SHP77 treated with DMSO at 0.1 percent for 48 hours (cell line): ENCODE measurements at regions not wholly inside any gene's neighbourhood (a gene's known extent, or its start where the extent isn't known, plus 50 kb on each side); places are given as distances from the start of the nearest gene placed in this dataset.

Experiments
- DNase-seq: peaks from one replicate; lab custom pipeline; 2025; lab: John Stamatoyannopoulos, UW

GRCh38 chr3:43994657-43995546, 246.8 kb upstream of the TOPAZ1 start:
- no peak for DNase-seq

GRCh38 chr3:43995547-43996378, 245.9 kb upstream of the TOPAZ1 start:
- DNase-seq: no peak

DNA sequence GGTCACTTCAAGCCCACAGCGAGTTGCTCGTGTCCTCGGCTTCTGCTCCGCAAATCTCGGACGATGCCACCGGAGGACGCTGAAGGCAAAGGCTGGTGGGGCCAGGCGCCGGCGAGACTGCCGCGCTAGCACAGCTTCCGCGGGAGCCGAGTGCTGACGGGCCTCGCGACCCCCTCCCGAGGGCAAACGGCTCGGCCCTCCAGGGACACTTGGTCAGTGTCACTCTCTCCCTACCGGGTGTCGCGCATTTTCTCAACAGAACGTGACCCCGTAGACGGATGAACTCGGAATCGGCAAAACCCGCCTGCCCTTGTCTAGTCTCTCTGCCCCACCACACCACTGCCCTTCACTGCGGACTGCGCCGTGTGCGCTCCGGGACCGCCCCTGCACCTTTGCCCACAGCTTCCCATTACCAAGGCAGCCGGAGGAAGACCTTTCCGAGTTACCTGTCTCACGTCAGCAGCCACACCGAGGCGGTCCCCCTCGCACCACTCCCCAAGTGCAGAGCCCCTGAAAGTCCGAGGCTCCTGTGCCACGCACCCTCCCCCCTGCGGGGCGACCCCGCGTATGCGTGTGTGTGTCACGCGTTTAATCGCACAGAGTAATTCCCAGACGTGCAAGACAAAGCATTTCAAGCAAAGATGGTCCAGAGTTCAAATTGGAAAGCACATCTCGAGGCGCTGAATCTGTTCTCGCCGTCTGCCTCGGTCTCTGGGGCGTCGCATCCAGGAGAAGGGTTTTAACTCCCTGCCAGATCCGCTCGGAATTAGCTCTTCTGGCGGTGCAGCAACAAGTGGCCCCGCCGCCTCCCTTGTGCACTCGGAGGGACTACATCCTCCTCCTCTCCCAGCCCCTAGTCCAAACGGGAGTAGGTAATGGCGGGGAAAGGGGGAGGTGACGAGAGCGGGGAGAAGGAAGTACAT, 245.0 kb upstream of the TOPAZ1 start:
- no peak for DNase-seq

GRCh38 chr3:43997316-43997715, 244.4 kb upstream of the TOPAZ1 start:
- no peak for DNase-seq

GRCh38 chr3:43997788-43998369, 243.8 kb upstream of the TOPAZ1 start:
- no peak for DNase-seq

GRCh38 chr3:43998370-43998835, 243.3 kb upstream of the TOPAZ1 start:
- no peak for DNase-seq

DNA sequence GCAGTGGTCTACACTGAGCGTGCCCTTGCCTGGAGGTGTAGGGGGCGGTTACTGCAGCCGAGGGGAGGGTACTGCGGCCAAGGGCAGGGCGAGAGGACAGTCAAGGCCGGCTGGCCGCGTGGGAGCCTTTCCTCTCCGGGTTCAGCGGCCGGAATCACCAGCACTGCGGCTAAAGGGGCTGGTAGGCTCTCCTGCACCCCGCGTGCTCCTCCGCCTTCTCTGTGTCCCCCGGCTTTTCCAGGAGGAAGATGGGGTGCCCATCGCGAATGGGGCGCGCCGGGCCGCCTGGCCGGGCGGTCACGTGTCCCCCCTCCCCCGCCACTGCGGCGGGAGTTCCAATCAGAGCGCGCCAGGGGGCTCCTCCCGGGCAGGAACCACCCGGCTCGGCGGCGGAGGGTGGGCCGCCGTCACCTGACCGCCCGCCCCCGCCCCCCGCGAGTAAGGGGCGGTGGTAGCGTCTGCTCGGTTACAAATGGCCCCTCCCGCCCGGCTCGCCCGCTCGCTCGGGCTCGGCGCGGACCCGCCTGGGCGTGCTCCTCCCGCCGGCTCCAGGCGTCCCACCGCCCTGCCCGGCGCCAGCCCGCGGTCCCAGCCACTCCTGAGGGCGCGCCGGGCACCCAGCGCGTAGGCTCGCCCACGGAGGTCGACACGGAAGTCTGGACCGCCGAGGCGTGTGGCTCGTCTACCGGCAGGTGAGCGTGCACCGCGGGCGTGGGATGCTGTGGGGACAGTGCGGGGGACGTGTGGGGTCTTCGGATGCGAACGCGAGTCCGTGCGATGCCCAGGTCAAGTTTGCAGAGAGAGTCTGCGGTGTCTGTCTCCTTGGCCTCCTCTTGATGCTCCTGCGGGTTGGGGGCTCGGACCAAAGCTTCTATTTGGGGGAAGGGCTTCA, 242.6 kb upstream of the TOPAZ1 start:
- no peak for DNase-seq

- DNase-seq: no peak
These were observed 241.9 kb upstream of the TOPAZ1 start for GRCh38 chr3:43999728-44000319.

DNA sequence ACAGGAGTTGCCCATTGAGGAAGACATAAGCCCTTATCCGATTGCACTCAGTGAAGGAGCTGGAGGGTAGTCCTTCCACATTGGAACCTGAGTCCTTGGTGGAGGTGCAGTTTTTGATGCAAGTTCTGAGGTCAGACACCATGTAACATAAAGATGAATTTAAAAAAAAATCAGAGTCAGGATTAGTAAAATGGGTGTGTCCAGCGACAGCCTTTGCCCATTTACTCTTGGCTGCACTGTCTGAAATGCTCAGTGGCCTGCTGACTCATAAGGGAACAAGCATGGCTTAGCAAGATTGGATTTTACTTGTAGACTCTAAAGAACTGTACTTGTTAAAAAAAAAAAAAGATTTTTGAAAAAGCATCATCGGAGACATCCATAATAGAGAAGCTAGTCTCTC, 241.1 kb upstream of the TOPAZ1 start:
- no peak for DNase-seq

GRCh38 chr3:44001072-44001471, 240.6 kb upstream of the TOPAZ1 start:
- DNase-seq: no peak

DNA sequence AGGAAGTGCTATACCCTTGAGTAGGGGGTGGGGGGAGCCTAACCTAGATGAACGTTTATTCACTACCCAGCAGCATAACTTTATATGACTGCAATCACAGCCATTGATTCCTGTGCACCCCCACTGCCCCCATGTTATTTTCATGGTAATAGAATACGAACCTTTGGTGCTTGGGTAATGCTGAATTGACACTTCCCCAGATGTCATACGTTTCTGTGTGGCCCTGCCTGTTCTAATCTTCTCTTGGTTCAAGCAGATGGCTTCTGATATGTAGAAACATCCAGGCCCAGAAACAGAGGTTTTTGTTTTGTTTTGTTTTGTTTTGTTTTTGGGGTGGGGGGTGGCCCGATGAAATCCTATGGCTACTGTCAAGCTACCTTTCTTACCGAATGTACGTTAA, 237.9 kb upstream of the TOPAZ1 start:
- no peak for DNase-seq

- DNase-seq: no peak
These were observed 230.0 kb upstream of the TOPAZ1 start for GRCh38 chr3:44011680-44012079.

GRCh38 chr3:44012160-44012899, 229.4 kb upstream of the TOPAZ1 start:
- DNase-seq: no peak

DNA sequence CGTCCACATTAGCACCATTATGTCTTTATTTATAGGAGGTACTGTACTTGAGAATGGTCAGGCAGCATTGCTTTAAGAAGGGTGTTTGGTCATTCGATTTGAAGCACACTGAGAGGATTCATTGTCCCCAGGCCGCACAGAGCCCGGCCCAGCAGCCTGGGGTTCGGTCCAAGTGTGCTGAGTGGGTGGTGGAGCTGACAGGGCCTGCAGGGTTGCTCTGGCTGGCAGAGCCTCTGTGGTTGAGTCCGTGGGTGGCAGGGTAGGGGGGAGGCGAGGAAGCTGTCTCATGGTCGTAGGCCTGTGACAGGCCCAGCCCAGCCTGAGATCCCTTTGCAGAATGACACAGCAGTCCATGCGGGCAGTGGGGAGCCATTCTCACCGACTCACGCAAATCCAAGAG, 227.7 kb upstream of the TOPAZ1 start:
- DNase-seq: no peak

DNA sequence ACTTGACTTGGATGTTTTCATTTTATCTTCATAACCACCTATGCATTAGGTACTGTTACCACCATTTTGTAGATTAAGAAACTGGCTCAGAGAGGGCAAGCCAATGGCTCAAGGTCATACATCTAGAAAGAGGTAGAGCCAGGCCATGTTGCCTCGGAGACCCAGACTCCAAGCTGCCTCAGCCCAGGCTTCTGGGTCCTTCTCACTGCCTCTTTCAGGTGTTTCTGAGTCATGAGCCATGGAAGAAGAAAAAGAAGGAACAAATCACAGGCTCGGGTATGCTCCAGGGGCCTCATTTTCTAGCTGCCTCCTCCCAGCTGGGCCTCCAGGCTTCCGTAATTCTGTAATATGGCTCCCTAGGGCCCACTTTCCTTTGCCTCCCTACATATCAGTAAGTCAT, 226.5 kb upstream of the TOPAZ1 start:
- no peak for DNase-seq

DNA sequence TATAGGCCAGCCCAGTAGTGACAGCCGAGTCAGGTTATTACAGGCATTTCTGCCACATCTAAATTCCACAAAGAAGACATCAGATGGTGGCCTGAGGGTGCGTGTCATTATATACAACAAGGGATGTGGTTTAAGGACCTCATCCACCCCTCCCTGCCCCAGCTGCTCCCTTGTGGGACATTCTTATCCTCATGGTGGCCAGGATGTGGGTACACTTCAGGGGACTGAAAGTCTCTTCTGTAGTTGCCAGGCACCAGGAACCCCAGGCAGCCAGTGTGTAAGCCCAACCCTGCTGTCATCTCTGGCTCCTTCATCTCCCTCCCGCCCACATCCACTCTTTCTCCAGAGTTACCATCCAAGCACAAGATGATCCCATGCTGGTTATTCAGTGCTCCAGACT, 224.9 kb upstream of the TOPAZ1 start:
- DNase-seq: no peak

- DNase-seq: no peak
These were observed 222.8 kb upstream of the TOPAZ1 start for GRCh38 chr3:44018926-44019325.

DNA sequence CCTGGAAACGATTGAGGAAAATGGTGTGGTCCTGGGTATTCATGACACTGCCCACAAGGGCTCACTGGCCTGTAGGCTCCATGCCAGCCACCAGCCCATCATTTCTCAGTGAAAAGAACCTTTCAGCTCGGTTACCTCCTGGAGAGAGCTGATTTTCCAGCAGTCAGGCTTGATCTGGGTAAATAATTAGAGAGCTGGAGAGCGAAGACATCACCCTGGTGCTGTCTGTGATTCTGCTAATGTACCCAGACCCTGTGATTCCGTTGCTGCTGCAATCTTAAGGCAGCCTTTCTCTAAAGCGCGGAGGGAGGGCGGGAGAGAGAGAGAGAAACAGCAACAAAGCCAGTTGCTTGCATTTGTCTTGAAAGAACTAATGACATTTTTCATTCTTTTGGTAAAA, 221.9 kb upstream of the TOPAZ1 start:
- DNase-seq: no peak

DNA sequence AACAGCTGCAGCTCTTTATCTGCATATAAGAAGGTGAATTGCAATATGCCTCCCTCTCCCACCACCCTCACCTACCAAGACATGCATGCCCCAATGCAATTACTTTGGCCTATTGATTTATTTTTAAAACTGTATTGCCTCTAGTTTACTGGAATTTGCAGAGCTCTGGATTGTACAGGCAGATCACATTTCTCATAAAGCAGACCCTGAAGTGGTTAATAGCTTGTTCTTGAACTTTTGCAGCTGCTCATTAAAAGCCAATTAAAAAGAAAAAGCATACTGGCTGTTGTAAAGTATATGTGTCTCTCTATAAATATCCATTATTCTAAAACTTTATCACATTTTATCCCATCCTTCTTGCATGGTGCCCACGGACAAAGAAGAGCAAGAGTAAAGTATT, 221.5 kb upstream of the TOPAZ1 start:
- no peak for DNase-seq
